Esophagus muscularis mucosa (tissue), 4 donors: ENCODE measurements at regions not wholly inside any gene's neighbourhood (a gene's known extent, or its start where the extent isn't known, plus 50 kb on each side); places are given as distances from the start of the nearest gene placed in this dataset.
"Not testable (repeated sequence)": the region's sequence is repeated elsewhere in the genome, so short reads cannot be mapped to it uniquely, and the experiment has no call there.

Experiments used
- DNase-seq: peaks from one replicate; pipeline ENCODE4 v3.0.0-alpha.2; 2017; ENCODE audit errors: extremely low spot score
- H3K27ac ChIP-seq, 4 donors: fragments of 200-600 bp; sonication (generic); replicated peaks in 1 of 4; 1 replicate in 3 of 4; 2 replicates in 1 of 4; pipeline ENCODE4 v1.5.1; 2016 to 2019; ENCODE audit warnings: mild to moderate bottlenecking in 1 of 4
- H3K27me3 ChIP-seq, 4 donors: fragments of 200-600 bp; sonication (generic); one replicate each; pipeline versions ENCODE4 v1.5.1 to v1.6.0; 2016 to 2019
- H3K36me3 ChIP-seq, 4 donors: fragments of 200-600 bp; sonication (generic); one replicate each; pipeline ENCODE4 v1.5.1; 2016 to 2019
- H3K4me1 ChIP-seq, 4 donors: fragments of 200-600 bp; sonication (generic); one replicate each; pipeline ENCODE4 v1.5.1; 2016 to 2019
- H3K4me3 ChIP-seq, 4 donors: fragments of 200-600 bp; sonication (generic); 1 replicate in 2 of 4; 2 replicates in 2 of 4; pipeline ENCODE4 v1.5.1; 2016 to 2019; ENCODE audit warnings: mild to moderate bottlenecking in 4 of 4, moderate library complexity in 1 of 4
- H3K9me3 ChIP-seq, 4 donors: fragments of 200-600 bp; sonication (generic); 1 replicate in 3 of 4; 2 replicates in 1 of 4; pipeline ENCODE4 v1.5.1; 2016 to 2019
- CTCF ChIP-seq, 3 experiments: fragments of 200-600 bp in 2 of 3; fragments of 450-650 bp in 1 of 3; sonication (generic) in 2 of 3; IDR thresholded peaks; one replicate each; pipeline ENCODE4 v1.5.1; 2017 to 2019; ENCODE audit warnings: antibody characterized with exemption in 3 of 3, mild to moderate bottlenecking in 2 of 3, moderate library complexity in 1 of 3
- EP300 ChIP-seq: sonication (generic); formaldehyde crosslinking; IDR thresholded peaks from one replicate; pipeline ENCODE4 v1.6.1; 2017; ENCODE audit warnings: antibody characterized with exemption
- POLR2A ChIP-seq: fragments of 450-650 bp; IDR thresholded peaks from one replicate; pipeline ENCODE4 v1.6.1; 2017; ENCODE audit warnings: antibody characterized with exemption, moderate library complexity, mild to moderate bottlenecking, low read depth
- POLR2AphosphoS5 ChIP-seq, 2 donors: sonication (generic); formaldehyde crosslinking; IDR thresholded peaks; one replicate each; pipeline ENCODE4 v1.6.1; 2017; ENCODE audit warnings: antibody characterized with exemption in 2 of 2
- WGBS: methylation state at CpG from one replicate; pipeline ENCODE4 v1.1.5; 2018; 5-methylcytosine and 5-hydroxymethylcytosine counted together
- intact Hi-C: fragments of 100-400 bp; cut with DNase I; formaldehyde crosslinking; loops from one replicate; pipeline ENCODE4 v1.15.1; 2023

- TF ChIP-seq POLR2AphosphoS5 (IDR thresholded peaks at IDR 0.05) (no peak), CTCF (IDR thresholded peaks at IDR 0.05) (no peak), POLR2A (no peak), EP300 (no peak)
- H3K4me3 ChIP-seq = no peak overlapping the region
- H3K27ac ChIP-seq = no peak overlapping the region
- intact Hi-C loops = no loop called here
- DNase-seq = no peak
- H3K9me3 ChIP-seq = no peaks in the 10 kb centered on the region
- H3K27me3 ChIP-seq = no peaks in the 10 kb centered on the region
- WGBS = 52% methylated on average over 2 of the region's 2 CpGs
- H3K4me1 ChIP-seq = no peaks in the 10 kb centered on the region
- H3K36me3 ChIP-seq = no peaks in the 10 kb centered on the region
Measured at GRCh38 chr9:78714576-78714975, 417.7 kb downstream of the PSAT1 start.

GRCh38 chr9:78719029-78719428 lies 422.1 kb downstream of the PSAT1 start:
- 93% methylated on average over 4 of the region's 4 CpGs for WGBS
- H3K36me3 ChIP-seq, H3K27me3 ChIP-seq, H3K4me3 ChIP-seq, DNase-seq, H3K9me3 ChIP-seq, H3K4me1 ChIP-seq, intact Hi-C loops, H3K27ac ChIP-seq: not testable (repeated sequence)

GRCh38 chr9:78724896-78725295 lies 428.0 kb downstream of the PSAT1 start:
- intact Hi-C loops = no loop called here
- no peak for TF ChIP-seq CTCF (IDR thresholded peaks at IDR 0.05)
- TF ChIP-seq EP300 = no peak
- TF ChIP-seq POLR2A = no peak
- no peak for TF ChIP-seq POLR2AphosphoS5 (IDR thresholded peaks at IDR 0.05)
- no peaks in the 10 kb centered on the region for H3K36me3 ChIP-seq
- DNase-seq = no peak
- no peak overlapping the region for H3K4me3 ChIP-seq
- 83% methylated on average over 2 of the region's 2 CpGs for WGBS
- H3K4me1 ChIP-seq = no peaks in the 10 kb centered on the region
- no peaks in the 10 kb centered on the region for H3K27me3 ChIP-seq
- no peak overlapping the region for H3K27ac ChIP-seq
- H3K9me3 ChIP-seq = peaks cover 0 to 18% (median 15%) of the 10 kb centered on the region in 4 donors

GRCh38 chr9:78725503-78725902 lies 428.6 kb downstream of the PSAT1 start:
- Histone ChIP-seq H3K27ac (no peak overlapping the region), H3K4me3 (no peak overlapping the region), H3K36me3 (no peaks in the 10 kb centered on the region), H3K4me1 (no peaks in the 10 kb centered on the region), H3K27me3 (no peaks in the 10 kb centered on the region), H3K9me3 (peaks cover 0 to 18% (median 15%) of the 10 kb centered on the region in 4 donors)
- TF ChIP-seq EP300 (no peak), CTCF (IDR thresholded peaks at IDR 0.05) (no peak), POLR2AphosphoS5 (IDR thresholded peaks at IDR 0.05) (no peak), POLR2A (no peak)
- WGBS = 92% methylated on average over 1 of the region's 1 CpG
- intact Hi-C loops = no loop called here
- no peak for DNase-seq

GRCh38 chr9:78745331-78745730 lies 448.4 kb downstream of the PSAT1 start:
- Histone ChIP-seq H3K27ac (no peak overlapping the region), H3K9me3 (no peaks in the 10 kb centered on the region), H3K36me3 (no peaks in the 10 kb centered on the region), H3K27me3 (no peaks in the 10 kb centered on the region), H3K4me3 (no peak overlapping the region), H3K4me1 (no peaks in the 10 kb centered on the region)
- no peak for DNase-seq
- TF ChIP-seq CTCF (IDR thresholded peaks at IDR 0.05) (no peak), POLR2AphosphoS5 (IDR thresholded peaks at IDR 0.05) (no peak), EP300 (no peak), POLR2A (no peak)
- 85% methylated on average over 5 of the region's 5 CpGs for WGBS
- intact Hi-C loops = no loop called here
